Thyroid gland (tissue), 4 donors: ENCODE measurements at regions not wholly inside any gene's neighbourhood (a gene's known extent, or its start where the extent isn't known, plus 50 kb on each side); places are given as distances from the start of the nearest gene placed in this dataset.

Experiments
- DNase-seq, 2 donors: peaks; one replicate each; pipeline ENCODE4 v3.0.0-alpha.2; 2019
- H3K27ac ChIP-seq, 3 donors: fragments of 200-600 bp; sonication (generic); 1 replicate in 2 of 3; 2 replicates in 1 of 3; pipeline ENCODE4 v1.5.1; 2016 to 2019; ENCODE audit warnings: mild to moderate bottlenecking in 1 of 3, moderate library complexity in 1 of 3
- H3K27me3 ChIP-seq: fragments of 200-600 bp; sonication (generic); one replicate; pipeline ENCODE4 v1.5.1; 2019
- H3K36me3 ChIP-seq, 2 donors: fragments of 200-600 bp; sonication (generic); one replicate each; pipeline ENCODE4 v1.5.1; 2016 to 2019
- H3K4me1 ChIP-seq, 2 donors: fragments of 200-600 bp; sonication (generic); one replicate each; pipeline ENCODE4 v1.5.1; 2017 to 2019
- H3K4me3 ChIP-seq, 3 donors: fragments of 200-600 bp; sonication (generic); replicated peaks in 1 of 3; 1 replicate in 2 of 3; 2 replicates in 1 of 3; pipeline ENCODE4 v1.5.1; 2016; ENCODE audit warnings: mild to moderate bottlenecking in 1 of 3
- H3K9me3 ChIP-seq: fragments of 200-600 bp; sonication (generic); one replicate; pipeline ENCODE4 v1.5.1; 2017
- CTCF ChIP-seq, 6 experiments: fragments of 200-600 bp in 3 of 6; fragments of 450-650 bp in 3 of 6; sonication (generic) in 3 of 6; IDR thresholded peaks; one replicate each; pipeline ENCODE4 v1.5.1; 2016 to 2019; ENCODE audit warnings: antibody characterized with exemption in 6 of 6, mild to moderate bottlenecking in 2 of 6, inconsistent platforms in 1 of 6, moderate library complexity in 1 of 6
- POLR2A ChIP-seq, 2 donors: fragments of 450-650 bp; IDR thresholded peaks; one replicate each; pipeline ENCODE4 v1.6.1; 2017; ENCODE audit warnings: antibody characterized with exemption in 2 of 2, mild to moderate bottlenecking in 2 of 2, moderate library complexity in 1 of 2
- WGBS, 2 donors: methylation state at CpG; one replicate each; pipeline ENCODE4 v1.1.5; 2017; 5-methylcytosine and 5-hydroxymethylcytosine counted together
- intact Hi-C: fragments of 100-400 bp; cut with DNase I; formaldehyde crosslinking; loops from one replicate; pipeline ENCODE4 v1.15.1; 2023

DNA sequence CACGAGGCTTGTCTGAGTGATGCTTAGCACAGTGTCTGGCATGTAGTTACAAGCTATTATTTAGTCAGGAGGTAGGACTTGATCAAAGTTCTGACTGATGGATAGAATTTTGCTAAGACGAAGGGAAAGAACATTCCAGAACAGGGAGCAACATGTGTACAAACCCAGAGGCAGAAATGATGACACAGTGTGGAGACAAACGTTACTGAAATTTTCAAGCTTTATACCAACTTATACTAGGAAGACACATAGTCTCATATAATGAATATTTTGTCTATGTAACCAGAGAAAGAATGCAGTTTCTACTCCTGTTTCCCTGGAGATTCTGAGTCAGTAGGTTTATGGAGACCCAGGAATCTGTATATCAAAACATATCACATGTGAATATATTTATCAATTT is 123.4 kb downstream of the FAM124B start:
- no peak overlapping the region for H3K4me3 ChIP-seq
- no peak overlapping the region for H3K27ac ChIP-seq
- DNase-seq = no peak
- no peak for TF ChIP-seq POLR2A (IDR thresholded peaks at IDR 0.05)
- H3K27me3 ChIP-seq = no peaks in the 10 kb centered on the region
- intact Hi-C loops = no loop called here
- H3K36me3 ChIP-seq = no peaks in the 10 kb centered on the region
- 82 to 88% methylated on average over 3 of the region's 3 CpGs for WGBS, 2 donors
- no peaks in the 10 kb centered on the region for H3K4me1 ChIP-seq
- H3K9me3 ChIP-seq = no peaks in the 10 kb centered on the region

DNA sequence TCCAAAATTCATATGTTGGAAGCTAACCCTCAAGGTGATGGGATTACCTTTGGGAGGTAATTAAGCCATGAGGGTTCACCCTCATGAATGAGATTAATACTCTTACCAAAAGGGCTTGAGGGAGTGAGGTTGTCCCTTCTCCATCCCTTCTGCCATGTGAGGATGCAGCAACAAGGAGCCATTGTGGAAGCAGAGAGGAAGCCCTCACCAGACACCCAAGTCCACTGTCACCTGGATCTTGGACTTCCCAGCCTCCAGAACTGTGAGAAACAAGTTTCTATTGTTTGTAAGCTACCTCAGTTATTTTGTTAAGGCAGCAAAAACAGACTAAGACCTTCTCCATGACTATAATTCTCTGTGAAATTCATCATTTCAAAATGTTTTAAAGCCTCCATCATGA is 125.7 kb downstream of the FAM124B start:
- no peaks in the 10 kb centered on the region for H3K36me3 ChIP-seq
- TF ChIP-seq POLR2A (IDR thresholded peaks at IDR 0.05) (no peak), CTCF (IDR thresholded peaks at IDR 0.05) (no peak)
- H3K4me1 ChIP-seq = no peaks in the 10 kb centered on the region
- H3K9me3 ChIP-seq = no peaks in the 10 kb centered on the region
- intact Hi-C loops = no loop called here
- no peak overlapping the region for H3K27ac ChIP-seq
- H3K4me3 ChIP-seq = no peak overlapping the region
- no peaks in the 10 kb centered on the region for H3K27me3 ChIP-seq
- DNase-seq = no peak

GRCh38 chr2:224272237-224272910 is 129.5 kb downstream of the FAM124B start:
- no peak overlapping the region for H3K4me3 ChIP-seq
- H3K9me3 ChIP-seq = no peaks in the 10 kb centered on the region
- no peaks in the 10 kb centered on the region for H3K36me3 ChIP-seq
- H3K4me1 ChIP-seq = no peaks in the 10 kb centered on the region
- no peak overlapping the region for H3K27ac ChIP-seq
- H3K27me3 ChIP-seq = no peaks in the 10 kb centered on the region
- WGBS, 2 donors = 74% methylated on average over 6 of the region's 6 CpGs
- DNase-seq = no peak
- intact Hi-C loops = no loop called here
- TF ChIP-seq POLR2A (IDR thresholded peaks at IDR 0.05) (no peak), CTCF (IDR thresholded peaks at IDR 0.05) (no peak)

DNA sequence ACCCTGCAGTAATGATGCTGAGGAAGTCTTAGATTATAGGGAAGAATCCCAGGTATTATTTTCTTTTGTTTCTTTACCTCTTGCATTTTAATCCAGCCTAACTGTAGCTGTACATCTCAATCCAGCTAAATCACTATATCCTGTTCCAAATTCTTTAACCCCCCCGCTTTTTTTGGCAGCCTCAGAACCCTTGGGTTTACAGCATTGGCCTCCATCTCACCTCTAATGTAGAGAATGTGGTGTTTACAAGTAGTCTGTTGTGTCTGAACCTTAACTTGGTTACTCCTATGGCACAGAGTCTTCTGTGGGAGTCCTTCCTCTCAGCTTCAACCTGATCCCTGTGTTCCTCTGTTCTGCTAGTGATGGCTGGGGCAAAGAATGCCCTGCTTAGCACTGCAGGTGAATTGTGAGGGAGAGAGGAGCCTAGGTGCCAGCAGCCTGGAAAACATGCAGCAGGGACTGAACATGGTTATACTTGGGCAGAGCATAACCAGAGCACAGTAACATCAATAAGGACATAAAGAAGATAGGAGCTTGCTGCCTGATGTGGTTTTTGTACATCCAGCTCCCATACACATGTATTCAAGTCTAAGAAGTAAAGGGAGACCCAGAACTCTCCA is 130.2 kb downstream of the FAM124B start:
- no peaks in the 10 kb centered on the region for H3K4me1 ChIP-seq
- H3K4me3 ChIP-seq = no peak overlapping the region
- no peak overlapping the region for H3K27ac ChIP-seq
- H3K9me3 ChIP-seq = no peaks in the 10 kb centered on the region
- no peaks in the 10 kb centered on the region for H3K36me3 ChIP-seq
- H3K27me3 ChIP-seq = no peaks in the 10 kb centered on the region
- TF ChIP-seq CTCF (IDR thresholded peaks at IDR 0.05) (no peak), POLR2A (IDR thresholded peaks at IDR 0.05) (no peak)
- 78 to 89% methylated on average over 1 of the region's 1 CpG for WGBS, 2 donors
- intact Hi-C loops = no loop called here
- no peak for DNase-seq

- H3K27ac ChIP-seq = no peak overlapping the region
- no peak overlapping the region for H3K4me3 ChIP-seq
- no peak for DNase-seq
- no peaks in the 10 kb centered on the region for H3K9me3 ChIP-seq
- intact Hi-C loops = no loop called here
- H3K4me1 ChIP-seq = no peaks in the 10 kb centered on the region
- no peaks in the 10 kb centered on the region for H3K27me3 ChIP-seq
- no peaks in the 10 kb centered on the region for H3K36me3 ChIP-seq
- TF ChIP-seq CTCF (IDR thresholded peaks at IDR 0.05) (no peak), POLR2A (IDR thresholded peaks at IDR 0.05) (no peak)
- 67% methylated on average over 4 of the region's 4 CpGs for WGBS, 2 donors
Measured at GRCh38 chr2:224268441-224268840, 133.5 kb downstream of the FAM124B start.
